Endothelial cell of umbilical vein (primary cell): ENCODE measurements at regions not wholly inside any gene's neighbourhood (a gene's known extent, or its start where the extent isn't known, plus 50 kb on each side); places are given as distances from the start of the nearest gene placed in this dataset.

Source experiments
- BruUV-seq: library from RNA; stranded (reverse); fragments of 400-500 nt; replicated peaks from 2 replicates; lab custom pipeline; 2021; lab: Mats Ljungman, UMichigan
- CTCF ChIA-PET: fragments of 300-600, 350-600 bp; sonication (Branson Sonifier 250); formaldehyde crosslinking; loops from one replicate; lab custom pipeline; 2021; ENCODE audit warnings: antibody characterized with exemption, inconsistent platforms; lab: Charles Lee
- POLR2A ChIA-PET: fragments of 300-600, 350-600 bp; sonication (Branson Sonifier 250); formaldehyde crosslinking; loops from one replicate; lab custom pipeline; 2021; ENCODE audit warnings: antibody characterized with exemption, inconsistent platforms; lab: Charles Lee
- DNase-seq: peaks from one replicate; pipeline ENCODE4 v3.0.0-alpha.2; 2011; ENCODE audit warnings: low read depth, low spot score
- FAIRE-seq: peaks from 2 replicates; lab custom pipeline; 2011; peaks lifted over from hg19 to GRCh38; lab: Jason Lieb, UNC
- H2AFZ ChIP-seq: 2 replicates; pipeline ENCODE4 v1.6.0; 2012; ENCODE audit warnings: low read depth, low read length, control low read depth, inconsistent platforms
- H3K27ac ChIP-seq: 2 replicates; pipeline ENCODE4 v1.5.1; 2011; ENCODE audit warnings: low read depth, mild to moderate bottlenecking, control low read depth, low read length, moderate library complexity; ENCODE audit not compliant: insufficient read depth
- H3K27me3 ChIP-seq, 2 experiments: 2 replicates each; pipeline versions ENCODE4 v1.6.0 to v1.6.1; 2011; ENCODE audit warnings: low read length in 2 of 2, mixed read lengths in 1 of 2; ENCODE audit not compliant: control insufficient read depth in 2 of 2, insufficient read depth in 2 of 2
- H3K36me3 ChIP-seq, 2 experiments: 2 replicates in 1 of 2; 3 replicates in 1 of 2; pipeline ENCODE4 v1.5.1; 2011; ENCODE audit warnings: low read length in 2 of 2, mild to moderate bottlenecking in 1 of 2, moderate library complexity in 1 of 2; ENCODE audit not compliant: control insufficient read depth in 2 of 2, insufficient read depth in 2 of 2; ENCODE audit errors: extremely low read depth in 1 of 2
- H3K4me1 ChIP-seq: 3 replicates; pipeline ENCODE4 v1.5.1; 2011; ENCODE audit warnings: mild to moderate bottlenecking, low read length; ENCODE audit not compliant: control insufficient read depth, insufficient read depth; ENCODE audit errors: extremely low read depth
- H3K4me2 ChIP-seq: 2 replicates; pipeline ENCODE4 v1.6.1; 2011; ENCODE audit warnings: low read length, control low read depth, mixed read lengths; ENCODE audit not compliant: insufficient read depth
- H3K4me3 ChIP-seq, 3 experiments: fragments of 200-600 bp in 1 of 3; sonication (generic), shearing (Covaris generic) in 1 of 3; replicated peaks in 1 of 3; 2 replicates each; pipeline ENCODE4 v1.5.1; 2011 to 2016; ENCODE audit warnings: control low read depth in 3 of 3, low read length in 3 of 3, mild to moderate bottlenecking in 2 of 3, inconsistent platforms in 1 of 3, low read depth in 1 of 3, moderate library complexity in 1 of 3; ENCODE audit not compliant: insufficient read depth in 1 of 3
- H3K79me2 ChIP-seq: 2 replicates; pipeline ENCODE4 v1.6.0; 2012; ENCODE audit warnings: low read length, inconsistent platforms; ENCODE audit not compliant: control insufficient read depth, insufficient read depth
- H3K9ac ChIP-seq: replicated peaks from 2 replicates; pipeline ENCODE3; 2011; ENCODE audit warnings: low read length, control low read depth; ENCODE audit not compliant: insufficient read depth; ENCODE audit errors: extremely low read depth
- H3K9me1 ChIP-seq: replicated peaks from 3 replicates; pipeline ENCODE4 v1.6.0; 2011; ENCODE audit warnings: mild to moderate bottlenecking, low read length; ENCODE audit not compliant: control insufficient read depth, insufficient read depth; ENCODE audit errors: extremely low read depth
- H3K9me3 ChIP-seq: replicated peaks from 2 replicates; pipeline ENCODE4 v1.5.1; 2012; ENCODE audit warnings: low read length, inconsistent platforms; ENCODE audit not compliant: control insufficient read depth, insufficient read depth
- H4K20me1 ChIP-seq: replicated peaks from 2 replicates; pipeline ENCODE3; 2011; ENCODE audit warnings: mild to moderate bottlenecking, low read length; ENCODE audit not compliant: control insufficient read depth, insufficient read depth; ENCODE audit errors: extremely low read depth
- CTCF ChIP-seq, 2 donors: IDR thresholded peaks; 1 replicate in 1 of 2; 2 replicates in 1 of 2; pipeline ENCODE4 v1.5.1; 2011; ENCODE audit warnings: low read length in 2 of 2, mild to moderate bottlenecking in 2 of 2, moderate library complexity in 2 of 2, control low read depth in 1 of 2, inconsistent platforms in 1 of 2, low read depth in 1 of 2; ENCODE audit not compliant: insufficient read depth in 1 of 2; ENCODE audit errors: extremely low read depth in 1 of 2
- EZH2 ChIP-seq: IDR thresholded peaks from 2 replicates; pipeline ENCODE4 v1.6.1; 2012; ENCODE audit warnings: borderline replicate concordance, low read depth, mild to moderate bottlenecking, moderate library complexity, low read length, inconsistent platforms; ENCODE audit not compliant: severe bottlenecking
- FOS ChIP-seq: IDR thresholded peaks from 2 replicates; pipeline ENCODE4 v1.6.1; 2011; ENCODE audit warnings: mild to moderate bottlenecking, low read length, moderate library complexity, borderline replicate concordance; ENCODE audit not compliant: insufficient read depth
- GATA2 ChIP-seq: IDR thresholded peaks from 2 replicates; pipeline ENCODE4 v1.7.0; 2011; ENCODE audit warnings: low read depth, mild to moderate bottlenecking, moderate library complexity, mixed read lengths, low read length; ENCODE audit not compliant: insufficient read length, insufficient read depth
- JUN ChIP-seq: IDR thresholded peaks from 2 replicates; pipeline ENCODE4 v1.6.1; 2011; ENCODE audit warnings: borderline replicate concordance, low read depth; ENCODE audit not compliant: insufficient read length, insufficient read depth
- MYC ChIP-seq: IDR thresholded peaks from one replicate; pipeline ENCODE4 v1.6.1; 2011; ENCODE audit warnings: mild to moderate bottlenecking, low read depth, low read length
- POLR2A ChIP-seq: IDR thresholded peaks from 2 replicates; pipeline ENCODE4 v1.6.1; 2012; ENCODE audit warnings: low read depth, mild to moderate bottlenecking, control low read depth, low read length
- POLR2AphosphoS5 ChIP-seq: IDR thresholded peaks from 2 replicates; pipeline ENCODE4 v1.6.1; 2012; ENCODE audit warnings: low read depth, mild to moderate bottlenecking, control low read depth, low read length, moderate library complexity; ENCODE audit not compliant: insufficient read depth
- dilution Hi-C: fragments of 300-500 bp; cut with MboI; formaldehyde crosslinking; loops from one replicate; pipeline ENCODE4 v1.15.0; 2019; ENCODE audit warnings: low sequenced_read_pairs; ENCODE audit not compliant: extremely low pct_ligation_motif_present
- intact Hi-C: fragments of 100-400 bp; cut with micrococcal nuclease; formaldehyde crosslinking; loops from one replicate; pipeline ENCODE4 v1.10.0; 2022
- TF ChIP-seq, protein P1 (sequence below): IDR thresholded peaks from 2 replicates; pipeline ENCODE4 v1.6.1; 2011; ENCODE audit not compliant: insufficient read depth, insufficient read length

GRCh38 chr7:54860843-54861242, 101.8 kb upstream of the SEC61G start:
- Histone ChIP-seq H4K20me1 (no peaks in the 10 kb centered on the region), H3K9ac (no peak overlapping the region), H2AFZ (no peak overlapping the region), H3K9me3 (no peaks in the 10 kb centered on the region), H3K9me1 (no peaks in the 10 kb centered on the region), H3K4me1 (no peaks in the 10 kb centered on the region), H3K27ac (no peak overlapping the region), H3K4me3 (no peak overlapping the region), H3K4me2 (no peak overlapping the region), H3K27me3 (peaks cover 9 to 24% of the 10 kb centered on the region in 2 experiments), H3K79me2 (no peaks in the 10 kb centered on the region), H3K36me3 (no peaks in the 10 kb centered on the region)
- intact Hi-C loops: loop anchor here (10.0 kb wide), 1 partner anchor 54 kb away; no protein-coding TSS in a partner anchor
- TF ChIP-seq CTCF (IDR thresholded peaks at IDR 0.05; ENCODE audit: extremely low read depth in 1 of 2, insufficient read depth in 1 of 2, low read depth in 1 of 2, low read length in 2 of 2) (no peak), GATA2 (no peak), POLR2AphosphoS5 (no peak), EZH2 (no peak), JUN (no peak), MYC (no peak), FOS (no peak), POLR2A (no peak)
- TF ChIP-seq, protein P1, sequence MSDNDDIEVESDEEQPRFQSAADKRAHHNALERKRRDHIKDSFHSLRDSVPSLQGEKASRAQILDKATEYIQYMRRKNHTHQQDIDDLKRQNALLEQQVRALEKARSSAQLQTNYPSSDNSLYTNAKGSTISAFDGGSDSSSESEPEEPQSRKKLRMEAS: no peak
- dilution Hi-C loops: no loop called here
- FAIRE-seq: no peak
- BruUV-seq: no TSS peak
- CTCF ChIA-PET: interaction anchor here (1.5 to 1.8 kb wide), 3 partner anchors 10 to 394 kb away, joined by 4 to 10 read pairs (median 5); no protein-coding TSS in a partner anchor
- DNase-seq: no peak
- POLR2A ChIA-PET: no interaction called here
